ENCODE measurements at regions not wholly inside any gene's neighbourhood (a gene's known extent, or its start where the extent isn't known, plus 50 kb on each side); places are given as distances from the start of the nearest gene placed in this dataset.

DNA sequence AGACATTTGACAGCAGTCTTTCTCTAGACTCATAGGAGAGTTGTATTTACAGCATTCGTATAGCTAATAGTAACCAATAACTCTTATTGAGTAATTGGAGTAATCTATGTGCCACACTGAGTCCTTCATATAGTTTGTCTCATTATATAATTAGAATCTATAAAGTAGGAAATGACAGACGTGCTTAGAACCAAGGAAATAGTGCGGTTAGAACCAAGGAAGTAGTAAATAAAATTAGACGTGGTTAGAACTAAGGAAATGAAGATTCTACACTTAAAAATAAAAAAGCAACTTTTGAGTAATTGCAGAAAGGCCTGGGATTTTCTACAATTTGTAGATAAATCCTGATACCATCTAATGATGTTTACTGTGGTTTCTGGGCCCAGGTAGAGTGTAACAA lies 107.8 kb upstream of the TNFSF11 start:
- Histone ChIP-seq H3K36me3 (ENCODE audit: low read depth, low read length) (no peaks in the 10 kb centered on the region), H3K4me3 (ENCODE audit: low read length) (no peak overlapping the region), H3K27ac (ENCODE audit: low read length) (no peak overlapping the region), H4K20me1 (ENCODE audit: low read length) (no peaks in the 10 kb centered on the region), H3K9ac (ENCODE audit: low read length) (no peak overlapping the region), H3F3A (ENCODE audit: low read length, unreplicated experiment) (no peaks in the 10 kb centered on the region), H3K27me3 (ENCODE audit: low read length) (no peaks in the 10 kb centered on the region), H3K9me2 (replicated peaks; ENCODE audit: low read length) (no peaks in the 10 kb centered on the region), H3K79me2 (ENCODE audit: low read length) (no peaks in the 10 kb centered on the region), H3K9me3 (ENCODE audit: low read length) (no peaks in the 10 kb centered on the region), H2AFZ (ENCODE audit: low read length) (no peak overlapping the region), H3K4me1 (ENCODE audit: insufficient read depth, low read length) (no peaks in the 10 kb centered on the region), H3K4me2 (ENCODE audit: low read length) (no peak overlapping the region)
- ChIA-PET POLR2A (ENCODE audit: unreplicated experiment) (no interaction called here), CTCF (no interaction called here)
- DNase-seq: no peak
- no peak for ATAC-seq
- intact Hi-C loops (cut with micrococcal nuclease): no loop called here
- TF ChIP-seq EZH2phosphoT487 (IDR thresholded peaks at IDR 0.05; ENCODE audit: borderline replicate concordance, low read length): no peak
- TF ChIP-seq, protein P1, sequence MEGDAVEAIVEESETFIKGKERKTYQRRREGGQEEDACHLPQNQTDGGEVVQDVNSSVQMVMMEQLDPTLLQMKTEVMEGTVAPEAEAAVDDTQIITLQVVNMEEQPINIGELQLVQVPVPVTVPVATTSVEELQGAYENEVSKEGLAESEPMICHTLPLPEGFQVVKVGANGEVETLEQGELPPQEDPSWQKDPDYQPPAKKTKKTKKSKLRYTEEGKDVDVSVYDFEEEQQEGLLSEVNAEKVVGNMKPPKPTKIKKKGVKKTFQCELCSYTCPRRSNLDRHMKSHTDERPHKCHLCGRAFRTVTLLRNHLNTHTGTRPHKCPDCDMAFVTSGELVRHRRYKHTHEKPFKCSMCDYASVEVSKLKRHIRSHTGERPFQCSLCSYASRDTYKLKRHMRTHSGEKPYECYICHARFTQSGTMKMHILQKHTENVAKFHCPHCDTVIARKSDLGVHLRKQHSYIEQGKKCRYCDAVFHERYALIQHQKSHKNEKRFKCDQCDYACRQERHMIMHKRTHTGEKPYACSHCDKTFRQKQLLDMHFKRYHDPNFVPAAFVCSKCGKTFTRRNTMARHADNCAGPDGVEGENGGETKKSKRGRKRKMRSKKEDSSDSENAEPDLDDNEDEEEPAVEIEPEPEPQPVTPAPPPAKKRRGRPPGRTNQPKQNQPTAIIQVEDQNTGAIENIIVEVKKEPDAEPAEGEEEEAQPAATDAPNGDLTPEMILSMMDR (conservative IDR thresholded peaks at IDR 0.05; ENCODE audit: low read depth, low read length): no peak
- no peak for TF ChIP-seq EZH2 (IDR thresholded peaks at IDR 0.05; ENCODE audit: low read length, unreplicated experiment)
- no TSS peak for BruUV-seq (replicated peaks)

DNA sequence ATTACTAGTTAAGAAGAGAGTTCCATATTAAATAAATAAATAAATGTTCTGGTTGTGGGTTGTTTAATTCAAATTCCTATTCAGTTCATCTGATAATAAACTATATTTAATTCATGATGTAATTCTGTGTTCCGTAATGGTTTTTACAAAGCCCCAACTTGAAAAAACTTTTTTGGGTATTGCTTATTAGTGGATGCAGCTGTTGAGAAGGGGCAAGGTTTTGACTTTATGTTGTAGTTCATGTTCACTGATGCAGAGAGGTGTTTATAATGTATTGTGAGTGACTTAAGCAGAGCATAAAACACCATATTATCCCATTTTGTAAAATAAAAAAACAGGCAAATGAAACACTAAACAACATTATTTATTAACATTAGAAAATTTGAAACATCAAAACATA lies 107.3 kb upstream of the TNFSF11 start:
- no peak for ATAC-seq
- H3K9me3 ChIP-seq (ENCODE audit: low read length): no peaks in the 10 kb centered on the region
- H3K79me2 ChIP-seq (ENCODE audit: low read length): no peaks in the 10 kb centered on the region
- H3F3A ChIP-seq (ENCODE audit: low read length, unreplicated experiment): no peaks in the 10 kb centered on the region
- intact Hi-C loops (cut with micrococcal nuclease): no loop called here
- H3K9me2 ChIP-seq (replicated peaks; ENCODE audit: low read length): no peaks in the 10 kb centered on the region
- ChIA-PET CTCF (no interaction called here), POLR2A (ENCODE audit: unreplicated experiment) (no interaction called here)
- no peaks in the 10 kb centered on the region for H3K27me3 ChIP-seq (ENCODE audit: low read length)
- H3K9ac ChIP-seq (ENCODE audit: low read length): no peak overlapping the region
- H4K20me1 ChIP-seq (ENCODE audit: low read length): no peaks in the 10 kb centered on the region
- H2AFZ ChIP-seq (ENCODE audit: low read length): no peak overlapping the region
- no TSS peak for BruUV-seq (replicated peaks)
- no peak overlapping the region for H3K4me3 ChIP-seq (ENCODE audit: low read length)
- TF ChIP-seq EZH2phosphoT487 (IDR thresholded peaks at IDR 0.05; ENCODE audit: borderline replicate concordance, low read length) (no peak), EZH2 (IDR thresholded peaks at IDR 0.05; ENCODE audit: low read length, unreplicated experiment) (no peak)
- TF ChIP-seq, protein P1 (conservative IDR thresholded peaks at IDR 0.05; ENCODE audit: low read depth, low read length): no peak
- H3K4me2 ChIP-seq (ENCODE audit: low read length): no peak overlapping the region
- no peaks in the 10 kb centered on the region for H3K36me3 ChIP-seq (ENCODE audit: low read depth, low read length)
- no peak overlapping the region for H3K27ac ChIP-seq (ENCODE audit: low read length)
- H3K4me1 ChIP-seq (ENCODE audit: insufficient read depth, low read length): no peaks in the 10 kb centered on the region
- DNase-seq: no peak

DNA sequence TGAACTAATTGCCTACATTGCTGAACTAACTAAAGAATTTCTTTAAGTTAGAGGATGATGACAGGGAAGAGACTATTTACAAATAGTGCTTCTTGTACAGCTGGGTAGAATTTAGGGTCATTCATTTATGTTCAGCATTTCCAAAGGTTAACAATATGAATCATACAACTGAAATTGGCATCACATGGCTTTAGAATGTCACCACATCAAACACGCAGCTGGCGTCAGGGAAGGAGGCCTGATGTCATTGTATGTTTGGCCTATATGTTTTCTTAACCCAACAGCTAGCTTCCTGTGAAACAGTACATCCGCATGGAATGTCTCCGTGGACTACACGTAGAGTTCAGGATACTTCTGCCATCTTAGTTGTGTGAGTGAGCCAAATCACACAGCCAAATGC lies 99.0 kb upstream of the TNFSF11 start:
- Histone ChIP-seq H3K79me2 (ENCODE audit: low read length) (no peaks in the 10 kb centered on the region), H3K27me3 (ENCODE audit: low read length) (no peaks in the 10 kb centered on the region), H4K20me1 (ENCODE audit: low read length) (no peaks in the 10 kb centered on the region), H3K36me3 (ENCODE audit: low read depth, low read length) (no peaks in the 10 kb centered on the region), H3K4me2 (ENCODE audit: low read length) (no peak overlapping the region), H3K9ac (ENCODE audit: low read length) (no peak overlapping the region), H3K9me2 (replicated peaks; ENCODE audit: low read length) (no peaks in the 10 kb centered on the region), H2AFZ (ENCODE audit: low read length) (no peak overlapping the region), H3F3A (ENCODE audit: low read length, unreplicated experiment) (no peaks in the 10 kb centered on the region), H3K9me3 (ENCODE audit: low read length) (no peaks in the 10 kb centered on the region), H3K4me1 (ENCODE audit: insufficient read depth, low read length) (no peaks in the 10 kb centered on the region), H3K4me3 (ENCODE audit: low read length) (no peak overlapping the region), H3K27ac (ENCODE audit: low read length) (no peak overlapping the region)
- DNase-seq: no peak
- POLR2A ChIA-PET (ENCODE audit: unreplicated experiment): no interaction called here
- BruUV-seq (replicated peaks): no TSS peak
- CTCF ChIA-PET: no interaction called here
- intact Hi-C loops (cut with micrococcal nuclease): no loop called here
- TF ChIP-seq EZH2 (IDR thresholded peaks at IDR 0.05; ENCODE audit: low read length, unreplicated experiment): no peak
- TF ChIP-seq EZH2phosphoT487 (IDR thresholded peaks at IDR 0.05; ENCODE audit: borderline replicate concordance, low read length): no peak
- TF ChIP-seq, protein P1 (conservative IDR thresholded peaks at IDR 0.05; ENCODE audit: low read depth, low read length): no peak
- ATAC-seq: no peak
